ENCODE measurements at regions not wholly inside any gene's neighbourhood (a gene's known extent, or its start where the extent isn't known, plus 50 kb on each side); places are given as distances from the start of the nearest gene placed in this dataset.

GRCh38 chr10:108388706-108389105, 1224.2 kb upstream of the SORCS1 start:
- in situ Hi-C loops (cut with MboI; ENCODE audit: low pct_unique_long_range_greater_than_20kb in 2 of 9, low sequenced_read_pairs in 9 of 9, unreplicated experiment in 9 of 9) = no loop called here

GRCh38 chr10:108385963-108386362, 1221.5 kb upstream of the SORCS1 start:
- ATAC-seq (replicated peaks in 6 of 8) = no peak
- in situ Hi-C loops (cut with MboI; ENCODE audit: low pct_unique_long_range_greater_than_20kb in 2 of 9, low sequenced_read_pairs in 9 of 9, unreplicated experiment in 9 of 9) = no loop called here
- no peak overlapping the region for H3K4me3 ChIP-seq
- WGBS, 10 experiments = 67 to 100% (median 83%) methylated on average over 1 to 2 of the region's 3 CpGs; no CpG with 5 or more reads in 3 of the 10 experiments
- peaks cover 0 to 2% of the 10 kb centered on the region in 2 donors for H3K4me1 ChIP-seq (replicated peaks in 1 of 2)
- no peak overlapping the region for H3K27ac ChIP-seq

More at GRCh38 chr10:108388706-108389105, 1224.2 kb upstream of the SORCS1 start:
- no peak overlapping the region for H3K4me3 ChIP-seq
- H3K4me1 ChIP-seq (replicated peaks in 1 of 2) = peaks cover 0 to 2% of the 10 kb centered on the region in 2 donors
- no peak overlapping the region for H3K27ac ChIP-seq
- no peak for ATAC-seq (replicated peaks in 6 of 8)
- WGBS, 10 experiments = 43 to 100% (median 83%) methylated on average over 1 of the region's 1 CpG; no CpG with 5 or more reads in 1 of the 10 experiments

GRCh38 chr10:108384378-108384777, 1219.9 kb upstream of the SORCS1 start:
- in situ Hi-C loops (cut with MboI; ENCODE audit: low pct_unique_long_range_greater_than_20kb in 2 of 9, low sequenced_read_pairs in 9 of 9, unreplicated experiment in 9 of 9) = no loop called here
- WGBS, 10 experiments = 0 to 82% (median 36%) methylated on average over 1 of the region's 1 CpG; no CpG with 5 or more reads in 6 of the 10 experiments
- Histone ChIP-seq H3K27ac (no peak overlapping the region), H3K4me1 (replicated peaks in 1 of 2) (peaks cover 0 to 2% of the 10 kb centered on the region in 2 donors), H3K4me3 (no peak overlapping the region)
- ATAC-seq (replicated peaks in 6 of 8) = no peak

DNA sequence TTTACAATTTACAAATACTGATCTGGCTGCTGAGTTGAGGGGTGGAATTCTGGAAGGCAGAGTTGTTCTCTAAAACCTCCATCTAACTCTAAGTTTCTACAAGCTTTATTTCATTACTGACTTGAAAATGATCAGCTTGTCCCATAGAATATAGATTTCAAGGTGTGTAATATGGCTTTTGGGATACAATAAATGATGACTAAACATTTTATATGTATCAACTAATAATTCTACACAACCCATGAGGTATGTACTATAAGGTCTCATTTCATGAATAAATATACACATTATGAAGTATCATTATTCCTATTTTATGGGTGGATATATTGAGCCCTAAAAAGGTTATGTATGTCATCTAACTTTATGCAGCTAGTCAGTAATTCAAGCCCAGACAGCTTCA, 1214.3 kb upstream of the SORCS1 start:
- Histone ChIP-seq H3K4me3 (no peak overlapping the region), H3K27ac (no peak overlapping the region), H3K4me1 (replicated peaks in 1 of 2) (no peaks in the 10 kb centered on the region)
- no peak for ATAC-seq (replicated peaks in 6 of 8)
- in situ Hi-C loops (cut with MboI; ENCODE audit: low pct_unique_long_range_greater_than_20kb in 2 of 9, low sequenced_read_pairs in 9 of 9, unreplicated experiment in 9 of 9) = no loop called here

DNA sequence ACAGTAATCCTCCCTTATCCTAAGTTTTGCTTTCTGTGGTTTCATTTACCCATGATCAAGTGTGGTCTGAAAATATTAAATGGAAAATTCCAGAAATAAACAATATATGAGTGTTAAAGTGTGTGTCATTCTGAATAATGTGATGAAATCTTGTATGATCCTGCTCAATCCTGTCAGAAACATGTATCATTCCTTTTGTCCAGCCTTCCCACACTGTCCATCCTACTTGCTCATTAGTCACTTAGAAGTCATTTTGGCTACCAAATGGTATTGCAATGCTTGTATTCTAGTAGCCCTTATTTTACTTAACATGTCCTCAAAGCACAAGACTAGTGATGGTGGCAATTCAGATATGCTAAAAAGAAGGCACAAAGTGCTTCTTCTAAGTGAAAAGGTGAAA, 1211.2 kb upstream of the SORCS1 start:
- in situ Hi-C loops (cut with MboI; ENCODE audit: low pct_unique_long_range_greater_than_20kb in 2 of 9, low sequenced_read_pairs in 9 of 9, unreplicated experiment in 9 of 9) = no loop called here
- no peaks in the 10 kb centered on the region for H3K4me1 ChIP-seq (replicated peaks in 1 of 2)
- no peak overlapping the region for H3K27ac ChIP-seq
- H3K4me3 ChIP-seq = no peak overlapping the region
- no peak for ATAC-seq (replicated peaks in 6 of 8)

- in situ Hi-C loops (cut with MboI; ENCODE audit: low pct_unique_long_range_greater_than_20kb in 2 of 9, low sequenced_read_pairs in 9 of 9, unreplicated experiment in 9 of 9) = loop anchor here in 1 of 9 experiments (25.0 kb wide), 1 partner anchor 162 kb away; no protein-coding TSS in a partner anchor
- WGBS, 10 experiments = 14 to 89% (median 80%) methylated on average over 1 of the region's 1 CpG; no CpG with 5 or more reads in 5 of the 10 experiments
- ATAC-seq (replicated peaks in 6 of 8) = no peak
- Histone ChIP-seq H3K4me1 (replicated peaks in 1 of 2) (no peaks in the 10 kb centered on the region), H3K4me3 (no peak overlapping the region), H3K27ac (no peak overlapping the region)
These were observed 1210.5 kb upstream of the SORCS1 start for GRCh38 chr10:108374991-108375390.

- ATAC-seq (replicated peaks in 6 of 8) = no peak
- peaks cover 0 to 3% of the 10 kb centered on the region in 2 donors for H3K4me1 ChIP-seq (replicated peaks in 1 of 2)
- no peak overlapping the region for H3K4me3 ChIP-seq
- in situ Hi-C loops (cut with MboI; ENCODE audit: low pct_unique_long_range_greater_than_20kb in 2 of 9, low sequenced_read_pairs in 9 of 9, unreplicated experiment in 9 of 9) = loop anchor here in 1 of 9 experiments (25.0 kb wide), 1 partner anchor 172 kb away; no protein-coding TSS in a partner anchor
- no peak overlapping the region for H3K27ac ChIP-seq
These were observed 1201.0 kb upstream of the SORCS1 start for GRCh38 chr10:108365541-108365940.

DNA sequence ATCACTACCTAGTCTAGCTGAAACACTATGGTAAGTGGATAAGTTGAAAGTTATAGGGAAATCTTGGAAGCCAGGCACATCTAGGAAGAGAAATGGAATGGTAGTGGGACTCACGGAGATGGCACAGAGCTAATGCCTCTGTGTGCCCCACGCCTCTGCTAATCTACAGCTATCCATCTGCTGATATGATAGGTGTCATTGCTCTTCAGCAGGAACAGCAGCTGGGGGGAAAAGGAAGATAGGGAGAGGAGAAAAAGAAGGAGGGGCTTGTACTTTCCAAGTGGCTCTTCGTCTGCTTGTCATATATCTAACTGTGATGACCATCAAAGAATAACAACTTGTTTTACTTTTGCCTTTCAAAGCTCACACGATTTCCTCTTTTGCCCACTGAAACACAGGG, 1199.1 kb upstream of the SORCS1 start:
- peaks cover 0 to 2% of the 10 kb centered on the region in 2 donors for H3K4me1 ChIP-seq (replicated peaks in 1 of 2)
- in situ Hi-C loops (cut with MboI; ENCODE audit: low pct_unique_long_range_greater_than_20kb in 2 of 9, low sequenced_read_pairs in 9 of 9, unreplicated experiment in 9 of 9) = loop anchor here in 1 of 9 experiments (25.0 kb wide), 1 partner anchor 174 kb away; no protein-coding TSS in a partner anchor
- WGBS, 10 experiments = 43 to 100% (median 86%) methylated on average over 1 to 4 of the region's 4 CpGs; no CpG with 5 or more reads in 1 of the 10 experiments
- H3K27ac ChIP-seq = no peak overlapping the region
- no peak overlapping the region for H3K4me3 ChIP-seq
- no peak for ATAC-seq (replicated peaks in 6 of 8)

DNA sequence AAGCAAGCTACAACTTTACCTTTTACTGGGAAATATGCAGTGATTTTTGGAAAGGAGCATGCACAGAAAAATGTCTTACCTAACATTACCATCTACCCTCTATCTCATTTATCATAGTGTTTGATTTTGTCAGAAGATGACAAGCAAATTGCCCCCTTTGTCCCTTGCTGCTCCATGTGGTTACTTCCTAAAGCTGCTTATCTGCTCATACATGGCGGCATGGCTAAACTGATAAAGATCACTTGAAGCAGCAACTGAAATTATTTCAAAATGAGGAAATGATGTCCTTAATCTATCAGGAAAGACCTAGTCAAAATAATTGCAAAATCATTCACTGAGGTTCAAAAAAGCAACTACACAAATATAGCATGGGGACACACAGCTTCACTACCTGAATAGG, 1198.5 kb upstream of the SORCS1 start:
- Histone ChIP-seq H3K27ac (no peak overlapping the region), H3K4me1 (replicated peaks in 1 of 2) (peaks cover 0 to 7% of the 10 kb centered on the region in 2 donors), H3K4me3 (no peak overlapping the region)
- WGBS, 10 experiments = 88 to 100% (median 100%) methylated on average over 1 of the region's 1 CpG; no CpG with 5 or more reads in 3 of the 10 experiments
- in situ Hi-C loops (cut with MboI; ENCODE audit: low pct_unique_long_range_greater_than_20kb in 2 of 9, low sequenced_read_pairs in 9 of 9, unreplicated experiment in 9 of 9) = loop anchor here in 1 of 9 experiments (25.0 kb wide), 1 partner anchor 174 kb away; no protein-coding TSS in a partner anchor
- no peak for ATAC-seq (replicated peaks in 6 of 8)

GRCh38 chr10:108362296-108362695, 1197.8 kb upstream of the SORCS1 start:
- ATAC-seq (replicated peaks in 6 of 8) = no peak
- Histone ChIP-seq H3K4me3 (no peak overlapping the region), H3K27ac (no peak overlapping the region), H3K4me1 (replicated peaks in 1 of 2) (peaks cover 0 to 7% of the 10 kb centered on the region in 2 donors)
- in situ Hi-C loops (cut with MboI; ENCODE audit: low pct_unique_long_range_greater_than_20kb in 2 of 9, low sequenced_read_pairs in 9 of 9, unreplicated experiment in 9 of 9) = loop anchor here in 1 of 9 experiments (25.0 kb wide), 1 partner anchor 175 kb away; no protein-coding TSS in a partner anchor
- 20 to 100% (median 70%) methylated on average over 1 to 2 of the region's 2 CpGs for WGBS, 10 experiments

DNA sequence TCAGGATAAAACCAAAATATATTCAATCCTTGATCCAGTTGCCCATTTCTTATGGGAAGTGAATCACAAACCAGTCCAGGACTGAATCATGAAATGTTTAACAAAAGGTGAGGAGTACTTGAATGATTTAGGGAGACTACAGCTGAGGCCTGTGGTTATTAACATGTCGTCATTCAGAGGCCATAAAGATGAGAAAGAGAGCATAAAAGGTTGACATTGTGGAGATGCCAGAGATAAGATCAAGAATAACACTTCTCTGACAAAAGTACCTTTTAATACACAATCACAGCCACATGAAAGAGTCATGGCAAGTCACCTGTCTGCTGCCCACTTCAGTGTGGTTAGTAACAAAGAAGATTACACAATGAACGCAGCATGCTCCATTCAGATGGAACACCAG, 1195.7 kb upstream of the SORCS1 start:
- Histone ChIP-seq H3K4me3 (no peak overlapping the region), H3K27ac (no peak overlapping the region), H3K4me1 (replicated peaks in 1 of 2) (peaks cover 0 to 7% of the 10 kb centered on the region in 2 donors)
- WGBS, 10 experiments = 0 to 100% (median 43%) methylated on average over 1 to 2 of the region's 2 CpGs; no CpG with 5 or more reads in 2 of the 10 experiments
- no peak for ATAC-seq (replicated peaks in 6 of 8)
- in situ Hi-C loops (cut with MboI; ENCODE audit: low pct_unique_long_range_greater_than_20kb in 2 of 9, low sequenced_read_pairs in 9 of 9, unreplicated experiment in 9 of 9) = loop anchor here in 1 of 9 experiments (25.0 kb wide), 1 partner anchor 177 kb away; no protein-coding TSS in a partner anchor

- no peak overlapping the region for H3K27ac ChIP-seq
- peaks cover 0 to 7% of the 10 kb centered on the region in 2 donors for H3K4me1 ChIP-seq (replicated peaks in 1 of 2)
- in situ Hi-C loops (cut with MboI; ENCODE audit: low pct_unique_long_range_greater_than_20kb in 2 of 9, low sequenced_read_pairs in 9 of 9, unreplicated experiment in 9 of 9) = loop anchor here in 1 of 9 experiments (25.0 kb wide), 1 partner anchor 178 kb away; no protein-coding TSS in a partner anchor
- ATAC-seq (replicated peaks in 6 of 8) = peak in 7 of 8 experiments; percentile 43 to 100 (median 100)
- WGBS, 10 experiments = 0 to 57% (median 28%) methylated on average over 1 to 3 of the region's 3 CpGs; no CpG with 5 or more reads in 2 of the 10 experiments
- H3K4me3 ChIP-seq = no peak overlapping the region
These were observed 1194.4 kb upstream of the SORCS1 start for GRCh38 chr10:108358912-108359311.

- Histone ChIP-seq H3K4me1 (replicated peaks in 1 of 2) (peaks cover 0 to 4% of the 10 kb centered on the region in 2 donors), H3K4me3 (no peak overlapping the region), H3K27ac (no peak overlapping the region)
- WGBS, 10 experiments = 0 to 71% (median 43%) methylated on average over 1 to 2 of the region's 2 CpGs; no CpG with 5 or more reads in 2 of the 10 experiments
- in situ Hi-C loops (cut with MboI; ENCODE audit: low pct_unique_long_range_greater_than_20kb in 2 of 9, low sequenced_read_pairs in 9 of 9, unreplicated experiment in 9 of 9) = loop anchor here in 1 of 9 experiments (25.0 kb wide), 1 partner anchor 185 kb away; no protein-coding TSS in a partner anchor
- ATAC-seq (replicated peaks in 6 of 8) = no peak
These were observed 1188.3 kb upstream of the SORCS1 start for GRCh38 chr10:108352771-108353170.

- ATAC-seq (replicated peaks in 6 of 8) = no peak
- H3K4me3 ChIP-seq = no peak overlapping the region
- WGBS, 10 experiments = 27 to 100% (median 62%) methylated on average over 1 to 2 of the region's 2 CpGs; no CpG with 5 or more reads in 3 of the 10 experiments
- in situ Hi-C loops (cut with MboI; ENCODE audit: low pct_unique_long_range_greater_than_20kb in 2 of 9, low sequenced_read_pairs in 9 of 9, unreplicated experiment in 9 of 9) = no loop called here
- no peak overlapping the region for H3K27ac ChIP-seq
- H3K4me1 ChIP-seq (replicated peaks in 1 of 2) = peaks cover 0 to 11% of the 10 kb centered on the region in 2 donors
These were observed 1183.7 kb upstream of the SORCS1 start for GRCh38 chr10:108348215-108348614.
